OCI-LY1 (cell line): ENCODE measurements at regions not wholly inside any gene's neighbourhood (a gene's known extent, or its start where the extent isn't known, plus 50 kb on each side); places are given as distances from the start of the nearest gene placed in this dataset.

Experiments used
- CTCF ChIP-seq: fragments of 200-600 bp; sonication (generic), shearing (Covaris generic); IDR thresholded peaks from 2 replicates; pipeline ENCODE4 v1.5.1; 2017; ENCODE audit warnings: mild to moderate bottlenecking, antibody characterized with exemption, low read length, moderate library complexity, mixed read lengths
- EZH2 ChIP-seq: fragments of 200-600 bp; sonication (generic), shearing (Covaris generic); IDR thresholded peaks from 2 replicates; pipeline ENCODE4 v1.8.0; 2017; ENCODE audit warnings: borderline replicate concordance, mixed run types, mild to moderate bottlenecking, antibody characterized with exemption, low read length, moderate library complexity, mixed read lengths

GRCh38 chr3:103907567-103907966 lies 1459.1 kb upstream of the ALCAM start:
- TF ChIP-seq CTCF, result no peak
- TF ChIP-seq EZH2, result no peak
